ENCODE measurements at regions not wholly inside any gene's neighbourhood (a gene's known extent, or its start where the extent isn't known, plus 50 kb on each side); places are given as distances from the start of the nearest gene placed in this dataset.
"Not testable (repeated sequence)": the region's sequence is repeated elsewhere in the genome, so short reads cannot be mapped to it uniquely, and the experiment has no call there.

DNA sequence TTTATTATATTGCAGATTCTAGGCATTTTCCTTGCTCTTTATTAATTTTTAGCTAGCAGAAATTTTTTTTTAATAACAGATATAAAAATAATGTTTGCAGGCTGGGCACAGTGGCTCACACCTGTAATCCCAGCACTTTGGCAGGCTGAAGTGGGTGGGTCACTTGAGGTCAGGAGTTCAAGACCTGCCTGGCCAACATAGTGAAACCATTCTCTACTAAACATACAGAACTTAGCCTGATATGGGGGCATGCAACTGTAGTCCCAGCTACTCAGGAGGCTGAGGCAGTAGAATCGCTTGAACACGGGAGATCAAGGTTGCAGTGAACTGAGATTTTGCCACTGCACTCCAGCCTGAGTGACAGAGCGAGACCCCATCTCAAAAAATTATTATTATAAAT lies 304.6 kb upstream of the KCND2 start:
- dilution Hi-C loops (cut with HindIII; ENCODE audit: low sequenced_read_pairs, unreplicated experiment); H3K4me2 ChIP-seq (ENCODE audit: low read depth, low read length); H2BK20ac ChIP-seq (ENCODE audit: low read depth, low read length); H2BK5ac ChIP-seq (ENCODE audit: low read depth, low read length, poor library complexity, severe bottlenecking); H3K14ac ChIP-seq (replicated peaks; ENCODE audit: low read depth, low read length); H4K5ac ChIP-seq (ENCODE audit: low read depth, low read length); H2BK120ac ChIP-seq (ENCODE audit: low read depth, low read length); H3K79me1 ChIP-seq (ENCODE audit: low read depth in 1 of 2, low read length in 2 of 2); H3K4me1 ChIP-seq (ENCODE audit: control insufficient read depth, insufficient read depth, low read length); DNase-seq; H4K8ac ChIP-seq (ENCODE audit: low read depth in 2 of 2, low read length in 2 of 2); H3K27me3 ChIP-seq (ENCODE audit: control insufficient read depth, insufficient read depth, low read length); H3K23ac ChIP-seq (ENCODE audit: low read depth, low read length); H3K4me3 ChIP-seq (ENCODE audit: insufficient read depth, low read depth, low read length); H2AK9ac ChIP-seq (replicated peaks; ENCODE audit: low read depth, low read length, poor library complexity); H3K56ac ChIP-seq (ENCODE audit: extremely low read depth, insufficient read depth, low read length); BruUV-seq (replicated peaks); in situ Hi-C loops (cut with MboI; ENCODE audit: low sequenced_read_pairs); H3K18ac ChIP-seq (ENCODE audit: low read depth, low read length); H2AK5ac ChIP-seq (ENCODE audit: low read depth, low read length); POLR2A ChIA-PET (ENCODE audit: unreplicated experiment); H3K27ac ChIP-seq (ENCODE audit: insufficient read depth, low read length); H2AFZ ChIP-seq (replicated peaks; ENCODE audit: low read length, poor library complexity); H3K4ac ChIP-seq (ENCODE audit: low read depth, low read length); ATAC-seq (ENCODE audit: low read depth); H2BK15ac ChIP-seq (ENCODE audit: low read depth, low read length); H3K9ac ChIP-seq (ENCODE audit: low read depth, low read length); H3K36me3 ChIP-seq (ENCODE audit: control insufficient read depth, insufficient read depth, low read length); H3K9me3 ChIP-seq (ENCODE audit: control insufficient read depth, insufficient read depth, low read length); H4K20me1 ChIP-seq (ENCODE audit: insufficient read depth, low read length); H4K91ac ChIP-seq (ENCODE audit: insufficient read depth, low read depth, low read length); H3K9me1 ChIP-seq (ENCODE audit: insufficient read depth, low read length): not testable (repeated sequence)
- intact Hi-C loops (cut with micrococcal nuclease) = loop anchor here (10.0 kb wide), 1 partner anchor 86 kb away; no protein-coding TSS in a partner anchor
- WGBS, 2 experiments (ENCODE audit: extremely low coverage in 2 of 2, insufficient read length in 1 of 2) = no CpG with 5 or more reads among the region's 3 CpGs
- CTCF ChIA-PET = interaction anchor here (0.9 kb wide), 1 partner anchor 22 kb away, joined by 3 read pairs; no protein-coding TSS in a partner anchor

Measured in IMR-90 (cell line).